Heart left ventricle (tissue), 16 donors: ENCODE measurements at regions not wholly inside any gene's neighbourhood (a gene's known extent, or its start where the extent isn't known, plus 50 kb on each side); places are given as distances from the start of the nearest gene placed in this dataset.

Experiments
- ATAC-seq, 4 donors: fragments of 200-7000 bp; cut with Tn5 transposase; one replicate each; pipeline ENCODE4 v1.9.1; 2020 to 2022; ENCODE audit warnings: moderate library complexity in 4 of 4, mild to moderate bottlenecking in 3 of 4, moderate number of reproducible peaks in 1 of 4
- DNase-seq, 5 donors: peaks; one replicate each; pipeline ENCODE4 v3.0.0-alpha.2; 2020
- H3K27ac ChIP-seq, 12 donors: fragments of 200-600 bp; sonication (generic) in 4 of 12; one replicate each; pipeline versions ENCODE4 v1.5.0 to v1.8.0; 2016 to 2022; ENCODE audit warnings: mild to moderate bottlenecking in 2 of 12
- H3K27me3 ChIP-seq, 9 donors: fragments of 200-600 bp; sonication (generic) in 2 of 9; one replicate each; pipeline versions ENCODE4 v1.5.1 to v1.8.0; 2016 to 2022; ENCODE audit warnings: mild to moderate bottlenecking in 3 of 9
- H3K36me3 ChIP-seq, 9 donors: fragments of 200-600 bp; sonication (generic) in 2 of 9; one replicate each; pipeline versions ENCODE4 v1.5.0 to v1.8.0; 2018 to 2022; ENCODE audit warnings: mild to moderate bottlenecking in 2 of 9
- H3K4me1 ChIP-seq, 12 donors: fragments of 200-600 bp; sonication (generic) in 4 of 12; one replicate each; pipeline versions ENCODE4 v1.5.0 to v1.8.0; 2016 to 2022; ENCODE audit warnings: mild to moderate bottlenecking in 3 of 12
- H3K4me3 ChIP-seq, 12 donors: fragments of 200-600 bp; sonication (generic) in 4 of 12; one replicate each; pipeline versions ENCODE4 v1.5.0 to v1.8.0; 2017 to 2022; ENCODE audit warnings: mild to moderate bottlenecking in 9 of 12, moderate library complexity in 4 of 12
- H3K9me3 ChIP-seq, 12 donors: fragments of 200-600 bp; sonication (generic) in 4 of 12; one replicate each; pipeline versions ENCODE4 v1.5.0 to v1.8.0; 2016 to 2022; ENCODE audit warnings: mild to moderate bottlenecking in 1 of 12
- POLR2A ChIP-seq, 2 donors: fragments of 450-650 bp; IDR thresholded peaks; one replicate each; pipeline ENCODE4 v1.6.1; 2017; ENCODE audit warnings: antibody characterized with exemption in 2 of 2, mild to moderate bottlenecking in 2 of 2, moderate library complexity in 2 of 2
- WGBS, 4 donors: extraction: QIAGEN DNeasy Blood & Tissue Kit in 2 of 4; methylation state at CpG; one replicate each; pipeline versions ENCODE4 v1.1.5 to v1.1.7; 2013 to 2018; 5-methylcytosine and 5-hydroxymethylcytosine counted together
- intact Hi-C, 10 donors: fragments of 100-400 bp; cut with DNase I; formaldehyde crosslinking; loops; one replicate each; pipeline versions ENCODE4 v1.11.1 to v1.14.2; 2022
- TF ChIP-seq, protein P1 (sequence below), 12 donors: fragments of 200-600 bp; sonication (generic) in 4 of 12; IDR thresholded peaks; one replicate each; pipeline versions ENCODE4 v1.5.0 to v1.8.0; 2018 to 2022; ENCODE audit warnings: antibody characterized with exemption in 12 of 12, mild to moderate bottlenecking in 5 of 12
- donor health status: ischemic (EF 13 %, LVEDD 7.1; RV severe dilation, severe dysfunction).
- donor health status: healthy with polysubstance abuse.
- donor health status: DM: no; HTN: yes; CAD: no.
- donor health status: DM: no; HTN: no; CAD: no.
- donor health status: ischemic (EF 25% LVEDD 6.9; RV normal size, moderate dysfunction).
- donor health status: ischemic (EF 25% LVEDD 5.7; RV mildly dilated, moderate dysfunction).
- donor health status: healthy.
- donor health status: DM: yes; HTN: yes; CAD: no.
- donor health status: ischemic (EF 35%, LVEDD 5.7; RV mildly dilated, moderate dysfunction).
- donor health status: nonischemic (EF 11% LVEDD 7.7; RV severe dilation, severe dysfunction).
- donor health status: DM: yes; HTN: yes; CAD: no.
- donor health status: PGD.
- donor health status: ischemic (EF 29% LVEDD 5.4; RV normal size, mild dysfunction).
- donor health status: nonischemic (EF 23%, LVEDD 6.1; RV moderate dilation, normal function).

DNA sequence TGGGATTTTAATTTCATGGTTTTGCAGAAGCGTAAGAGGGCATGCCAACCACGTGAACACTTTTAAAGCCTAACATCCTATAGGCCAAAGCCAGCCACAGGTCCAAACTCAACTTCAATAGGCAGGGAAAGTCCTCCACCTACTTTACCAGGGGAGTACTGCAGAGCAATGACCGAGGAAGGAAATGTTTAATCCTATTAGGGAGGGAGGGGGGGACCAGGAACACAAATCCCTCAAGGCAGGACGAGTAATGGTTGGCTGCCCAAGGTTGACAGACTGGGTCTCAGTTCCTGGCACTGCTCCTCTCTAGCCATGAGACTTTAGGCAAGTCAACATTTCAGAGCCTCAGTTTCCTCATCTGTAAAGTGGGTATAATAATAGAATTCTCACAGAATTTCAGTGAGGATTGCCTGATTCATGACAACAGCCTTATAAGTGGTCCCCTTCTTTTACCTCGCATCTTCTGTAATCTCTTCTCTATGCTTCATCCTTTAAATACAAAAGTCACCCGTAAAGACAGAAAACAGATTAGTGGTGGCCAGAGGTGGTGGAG lies 315.8 kb downstream of the HAPSTR1 start:
- Histone ChIP-seq H3K36me3 (no peaks in the 10 kb centered on the region), H3K4me1 (peaks cover 0 to 5% (median 0%) of the 10 kb centered on the region in 12 donors), H3K27ac (no peak overlapping the region), H3K9me3 (peaks cover 0 to 5% (median 0%) of the 10 kb centered on the region in 12 donors), H3K4me3 (no peak overlapping the region), H3K27me3 (no peaks in the 10 kb centered on the region)
- no peak for ATAC-seq
- DNase-seq: no peak
- WGBS, 4 donors: 73 to 82% (median 77%) methylated on average over 6 of the region's 6 CpGs
- intact Hi-C loops: no loop called here
- TF ChIP-seq POLR2A (IDR thresholded peaks at IDR 0.05): no peak
- TF ChIP-seq, protein P1, sequence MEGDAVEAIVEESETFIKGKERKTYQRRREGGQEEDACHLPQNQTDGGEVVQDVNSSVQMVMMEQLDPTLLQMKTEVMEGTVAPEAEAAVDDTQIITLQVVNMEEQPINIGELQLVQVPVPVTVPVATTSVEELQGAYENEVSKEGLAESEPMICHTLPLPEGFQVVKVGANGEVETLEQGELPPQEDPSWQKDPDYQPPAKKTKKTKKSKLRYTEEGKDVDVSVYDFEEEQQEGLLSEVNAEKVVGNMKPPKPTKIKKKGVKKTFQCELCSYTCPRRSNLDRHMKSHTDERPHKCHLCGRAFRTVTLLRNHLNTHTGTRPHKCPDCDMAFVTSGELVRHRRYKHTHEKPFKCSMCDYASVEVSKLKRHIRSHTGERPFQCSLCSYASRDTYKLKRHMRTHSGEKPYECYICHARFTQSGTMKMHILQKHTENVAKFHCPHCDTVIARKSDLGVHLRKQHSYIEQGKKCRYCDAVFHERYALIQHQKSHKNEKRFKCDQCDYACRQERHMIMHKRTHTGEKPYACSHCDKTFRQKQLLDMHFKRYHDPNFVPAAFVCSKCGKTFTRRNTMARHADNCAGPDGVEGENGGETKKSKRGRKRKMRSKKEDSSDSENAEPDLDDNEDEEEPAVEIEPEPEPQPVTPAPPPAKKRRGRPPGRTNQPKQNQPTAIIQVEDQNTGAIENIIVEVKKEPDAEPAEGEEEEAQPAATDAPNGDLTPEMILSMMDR (IDR thresholded peaks at IDR 0.05): no peak

- H3K4me1 ChIP-seq: peaks cover 0 to 5% (median 0%) of the 10 kb centered on the region in 12 donors
- no peak for ATAC-seq
- H3K36me3 ChIP-seq: no peaks in the 10 kb centered on the region
- H3K9me3 ChIP-seq: peaks cover 0 to 5% (median 0%) of the 10 kb centered on the region in 12 donors
- no peak overlapping the region for H3K27ac ChIP-seq
- no peak overlapping the region for H3K4me3 ChIP-seq
- intact Hi-C loops: no loop called here
- no peak for DNase-seq
- no peaks in the 10 kb centered on the region for H3K27me3 ChIP-seq
- no peak for TF ChIP-seq POLR2A (IDR thresholded peaks at IDR 0.05)
- TF ChIP-seq, protein P1 (IDR thresholded peaks at IDR 0.05): no peak
- WGBS, 4 donors: 51 to 62% (median 57%) methylated on average over 9 of the region's 9 CpGs
Observed at GRCh38 chr16:9408297-9408878, 316.9 kb downstream of the HAPSTR1 start.

DNA sequence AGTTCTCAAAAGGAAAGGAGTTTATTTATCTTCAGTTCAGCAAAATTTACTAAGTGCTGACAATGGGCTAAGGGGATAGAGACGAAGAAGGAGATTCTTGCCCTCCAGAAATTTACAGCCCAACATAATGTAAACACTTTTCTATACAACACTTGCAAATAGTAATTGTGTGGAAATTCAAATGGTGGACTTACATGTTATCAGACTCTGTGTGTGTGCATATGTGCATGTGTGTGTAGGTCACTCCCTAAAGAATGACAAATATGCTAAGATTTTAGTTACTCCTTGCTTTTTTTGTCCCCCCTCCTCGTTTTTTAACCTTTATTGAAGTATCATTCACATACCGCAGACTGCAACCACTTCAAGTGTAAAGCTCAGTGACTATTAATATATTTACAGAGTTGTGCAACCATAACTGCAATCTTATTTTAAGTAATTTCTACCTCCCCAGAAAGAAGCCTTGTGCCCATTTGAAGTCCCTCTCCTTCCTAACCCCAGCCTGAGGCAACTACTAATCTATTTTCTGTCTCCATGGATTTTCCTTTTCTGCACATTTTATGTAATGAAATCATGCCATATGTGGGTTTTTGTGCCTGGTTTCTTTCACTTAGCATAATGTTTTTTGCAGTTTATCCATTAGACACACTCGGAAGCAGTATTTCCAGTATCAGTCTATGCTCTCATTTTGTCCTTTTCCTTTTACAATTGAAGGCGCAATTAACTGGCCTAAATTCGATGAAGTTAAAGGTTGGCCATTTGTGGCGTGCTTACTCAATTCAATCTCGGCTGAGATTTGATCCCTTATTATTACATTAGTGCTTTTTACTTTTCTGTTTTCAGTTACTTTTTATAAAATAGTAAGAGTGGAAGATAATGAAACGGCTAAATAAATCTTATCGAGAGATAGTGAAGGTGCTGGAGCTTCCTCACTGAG lies 318.4 kb downstream of the HAPSTR1 start:
- no peaks in the 10 kb centered on the region for H3K27me3 ChIP-seq
- WGBS, 4 donors: 76 to 81% (median 79%) methylated on average over 10 of the region's 10 CpGs
- ATAC-seq (no peak), DNase-seq (no peak)
- H3K36me3 ChIP-seq: no peaks in the 10 kb centered on the region
- H3K9me3 ChIP-seq: peaks cover 0 to 5% (median 0%) of the 10 kb centered on the region in 12 donors
- H3K4me3 ChIP-seq: no peak overlapping the region
- intact Hi-C loops: no loop called here
- H3K4me1 ChIP-seq: peaks cover 0 to 5% (median 0%) of the 10 kb centered on the region in 12 donors
- no peak for TF ChIP-seq POLR2A (IDR thresholded peaks at IDR 0.05)
- TF ChIP-seq, protein P1 (IDR thresholded peaks at IDR 0.05): no peak
- H3K27ac ChIP-seq: no peak overlapping the region

DNA sequence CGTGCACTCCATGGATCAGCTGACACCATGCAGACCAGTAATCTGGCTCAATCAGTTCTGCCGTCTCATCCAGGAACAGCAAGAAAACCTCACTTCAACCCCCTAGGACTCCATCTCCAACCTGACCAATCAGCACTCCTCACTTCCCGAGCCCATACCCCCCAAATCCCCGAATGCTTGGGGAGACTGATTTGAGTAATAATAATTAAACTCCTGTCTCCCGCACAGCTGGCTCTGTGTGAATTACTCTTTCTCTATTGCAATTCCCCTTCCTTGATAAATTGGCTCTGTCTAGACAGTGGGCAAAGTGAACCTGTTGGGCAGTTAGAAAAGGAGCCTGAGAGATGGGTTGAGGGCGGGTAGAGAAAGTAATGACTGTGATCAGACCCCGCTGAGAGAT lies 320.0 kb downstream of the HAPSTR1 start:
- intact Hi-C loops: no loop called here
- no peaks in the 10 kb centered on the region for H3K27me3 ChIP-seq
- ATAC-seq (no peak), DNase-seq (no peak)
- peaks cover 0 to 5% (median 0%) of the 10 kb centered on the region in 12 donors for H3K4me1 ChIP-seq
- 78 to 87% (median 82%) methylated on average over 7 of the region's 7 CpGs for WGBS, 4 donors
- TF ChIP-seq, protein P1 (IDR thresholded peaks at IDR 0.05): no peak
- TF ChIP-seq POLR2A (IDR thresholded peaks at IDR 0.05): no peak
- no peaks in the 10 kb centered on the region for H3K36me3 ChIP-seq
- peaks cover 0 to 5% (median 0%) of the 10 kb centered on the region in 12 donors for H3K9me3 ChIP-seq
- H3K27ac ChIP-seq: no peak overlapping the region
- H3K4me3 ChIP-seq: no peak overlapping the region
